ENCODE measurements at regions not wholly inside any gene's neighbourhood (a gene's known extent, or its start where the extent isn't known, plus 50 kb on each side); places are given as distances from the start of the nearest gene placed in this dataset.

DNA sequence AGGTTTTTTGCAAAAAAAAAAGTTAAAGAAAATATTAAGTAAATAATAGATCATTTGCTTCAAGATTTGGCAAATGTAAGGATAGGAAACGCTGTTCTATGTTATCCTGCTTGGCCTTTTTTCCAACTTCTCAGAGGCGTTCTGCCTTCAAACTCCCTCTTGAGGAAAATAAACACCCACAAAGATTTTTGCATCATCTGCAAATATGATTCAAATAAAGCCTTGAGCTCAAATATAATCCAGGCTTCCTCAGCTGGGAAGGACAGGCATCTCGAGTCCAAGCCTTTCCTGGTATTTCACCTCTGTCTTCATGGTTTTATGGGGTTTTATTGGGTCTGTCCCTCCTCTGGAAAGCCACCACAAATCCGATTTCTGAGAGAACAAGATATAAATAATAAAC lies 67.7 kb upstream of the PTPN1 start:
- Histone ChIP-seq H3K4me1 (ENCODE audit: control insufficient read depth in 2 of 2, insufficient read depth in 1 of 2, low read depth in 1 of 2, low read length in 2 of 2) (no peaks in the 10 kb centered on the region), H3K27ac (replicated peaks; ENCODE audit: low read length) (no peak overlapping the region), H3K4me2 (ENCODE audit: insufficient read depth, low read length, poor library complexity, severe bottlenecking) (no peak overlapping the region), H3K79me1 (ENCODE audit: low read depth, low read length) (no peaks in the 10 kb centered on the region), H3K36me3 (replicated peaks in 1 of 2; ENCODE audit: control insufficient read depth in 2 of 2, insufficient read depth in 2 of 2, low read length in 2 of 2) (no peaks in the 10 kb centered on the region), H3K9ac (ENCODE audit: low read depth, low read length, poor library complexity) (no peak overlapping the region), H2BK15ac (ENCODE audit: low read length) (no peak overlapping the region), H3K4me3 (ENCODE audit: low read length in 2 of 2) (no peak overlapping the region), H2BK120ac (ENCODE audit: low read depth, low read length) (no peak overlapping the region), H3K18ac (ENCODE audit: low read length) (no peak overlapping the region), H3K27me3 (ENCODE audit: control insufficient read depth in 3 of 3, insufficient read depth in 3 of 3, low read depth in 1 of 3, low read length in 3 of 3) (peaks cover 0 to 6% (median 0%) of the 10 kb centered on the region in 3 experiments), H3K14ac (ENCODE audit: low read length) (no peak overlapping the region), H2BK12ac (ENCODE audit: low read length) (no peak overlapping the region), H4K8ac (ENCODE audit: low read depth, low read length) (no peak overlapping the region), H3K9me3 (replicated peaks in 1 of 2; ENCODE audit: control insufficient read depth in 2 of 2, insufficient read depth in 1 of 2, low read depth in 1 of 2, low read length in 2 of 2) (peaks cover 0 to under 1% of the 10 kb centered on the region in 2 donors), H2BK5ac (ENCODE audit: low read length) (no peak overlapping the region), H2AFZ (ENCODE audit: low read length) (no peak overlapping the region), H3K4ac (ENCODE audit: low read length) (no peak overlapping the region), H2AK5ac (ENCODE audit: low read depth, low read length) (no peak overlapping the region), H4K91ac (ENCODE audit: low read depth, low read length, poor library complexity) (no peak overlapping the region), H3K23ac (ENCODE audit: low read depth, low read length, poor library complexity) (no peak overlapping the region)
- no CpG with 5 or more reads among the region's 4 CpGs for WGBS, 2 donors (ENCODE audit: extremely low coverage in 2 of 2, insufficient read length in 2 of 2, insufficient replicate concordance in 1 of 2)
- no peak for DNase-seq (ENCODE audit: low spot score)

DNA sequence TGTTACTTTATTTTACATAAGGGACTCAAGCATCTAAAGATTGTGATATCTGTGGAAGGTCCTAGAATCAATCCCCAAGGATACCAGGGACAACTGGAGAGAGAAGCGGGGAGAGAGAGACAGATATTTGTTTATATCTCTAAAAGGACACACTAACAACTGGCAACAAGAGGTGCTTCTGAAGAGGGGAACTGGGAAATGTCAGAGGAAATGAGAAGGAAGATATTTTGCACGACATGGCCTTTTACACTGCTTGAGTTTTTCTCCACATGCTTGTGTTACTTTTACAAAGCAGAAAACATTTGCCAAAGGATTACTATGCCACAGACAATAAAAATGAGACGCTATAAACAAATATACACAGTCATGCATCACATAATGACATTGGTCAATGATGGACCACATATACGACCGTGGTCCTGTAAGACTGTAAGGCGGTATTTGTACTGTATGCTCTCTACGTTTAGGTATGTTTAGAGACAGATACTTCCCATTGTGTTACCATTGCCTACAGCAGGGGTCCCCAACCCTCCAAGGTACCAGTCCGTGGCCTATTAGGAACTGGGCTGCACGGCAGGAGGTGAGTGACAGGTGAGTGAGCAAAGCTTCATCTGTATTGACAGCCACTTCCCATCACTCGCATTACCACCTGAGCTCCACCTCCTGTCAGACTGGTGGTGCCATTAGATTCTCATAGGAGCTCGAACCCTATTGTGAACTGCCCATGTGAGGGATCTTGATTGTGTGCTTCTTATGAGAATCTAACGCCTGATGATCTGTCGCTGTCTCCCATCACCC lies 64.6 kb upstream of the PTPN1 start:
- Histone ChIP-seq H2BK12ac (ENCODE audit: low read length) (no peak overlapping the region), H2BK120ac (ENCODE audit: low read depth, low read length) (no peak overlapping the region), H2BK15ac (ENCODE audit: low read length) (no peak overlapping the region), H3K14ac (ENCODE audit: low read length) (no peak overlapping the region), H3K23ac (ENCODE audit: low read depth, low read length, poor library complexity) (no peak overlapping the region), H3K9me3 (replicated peaks in 1 of 2; ENCODE audit: control insufficient read depth in 2 of 2, insufficient read depth in 1 of 2, low read depth in 1 of 2, low read length in 2 of 2) (peaks cover 0 to 3% of the 10 kb centered on the region in 2 donors), H2AFZ (ENCODE audit: low read length) (no peak overlapping the region), H4K91ac (ENCODE audit: low read depth, low read length, poor library complexity) (no peak overlapping the region), H4K8ac (ENCODE audit: low read depth, low read length) (no peak overlapping the region), H3K27ac (replicated peaks; ENCODE audit: low read length) (no peak overlapping the region), H3K9ac (ENCODE audit: low read depth, low read length, poor library complexity) (no peak overlapping the region), H3K18ac (ENCODE audit: low read length) (no peak overlapping the region), H2BK5ac (ENCODE audit: low read length) (no peak overlapping the region), H3K27me3 (ENCODE audit: control insufficient read depth in 3 of 3, insufficient read depth in 3 of 3, low read depth in 1 of 3, low read length in 3 of 3) (peaks cover 0 to 3% (median 0%) of the 10 kb centered on the region in 3 experiments), H3K4me2 (ENCODE audit: insufficient read depth, low read length, poor library complexity, severe bottlenecking) (no peak overlapping the region), H3K4me1 (ENCODE audit: control insufficient read depth in 2 of 2, insufficient read depth in 1 of 2, low read depth in 1 of 2, low read length in 2 of 2) (no peaks in the 10 kb centered on the region), H3K4ac (ENCODE audit: low read length) (no peak overlapping the region), H3K79me1 (ENCODE audit: low read depth, low read length) (no peaks in the 10 kb centered on the region), H3K4me3 (ENCODE audit: low read length in 2 of 2) (no peak overlapping the region), H3K36me3 (replicated peaks in 1 of 2; ENCODE audit: control insufficient read depth in 2 of 2, insufficient read depth in 2 of 2, low read length in 2 of 2) (no peaks in the 10 kb centered on the region), H2AK5ac (ENCODE audit: low read depth, low read length) (no peak overlapping the region)
- DNase-seq (ENCODE audit: low spot score), result no peak
- no CpG with 5 or more reads among the region's 13 CpGs for WGBS, 2 donors (ENCODE audit: extremely low coverage in 2 of 2, insufficient read length in 2 of 2, insufficient replicate concordance in 1 of 2)

DNA sequence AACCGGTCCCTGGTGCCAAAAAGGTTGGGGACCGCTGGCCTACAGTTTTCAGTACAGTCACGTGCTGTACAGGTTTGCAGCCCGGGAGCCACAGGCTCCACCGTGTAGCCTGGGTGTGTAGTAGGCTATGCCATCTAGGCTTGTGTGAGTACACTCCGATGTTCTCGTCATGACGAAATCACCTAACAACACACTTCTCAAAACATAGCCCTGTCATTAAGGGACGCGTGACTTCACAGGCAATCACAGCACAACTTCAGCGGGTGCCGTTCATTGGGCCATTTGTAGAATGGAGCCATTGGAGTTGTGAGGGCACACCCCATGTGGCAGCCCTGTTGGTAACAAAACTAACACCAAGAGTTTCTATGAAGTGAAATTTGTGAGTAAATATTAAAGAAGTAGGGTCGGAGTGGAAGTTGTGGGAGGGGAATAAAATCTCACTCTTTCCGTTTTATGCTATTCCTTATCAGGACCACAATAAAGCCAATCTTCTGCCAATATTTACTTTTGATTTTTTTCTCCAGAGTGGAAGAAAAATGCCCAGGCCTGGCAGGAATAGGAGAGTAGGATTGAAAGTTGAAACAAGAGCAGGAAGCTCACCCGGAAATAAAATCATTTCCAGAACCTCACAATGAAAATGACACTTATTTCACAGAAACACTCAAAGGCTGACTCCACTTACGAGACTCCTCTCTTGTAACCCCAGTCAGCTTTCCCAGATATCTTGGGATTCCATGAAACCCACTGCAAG lies 63.7 kb upstream of the PTPN1 start:
- Histone ChIP-seq H4K8ac (ENCODE audit: low read depth, low read length) (no peak overlapping the region), H3K9ac (ENCODE audit: low read depth, low read length, poor library complexity) (no peak overlapping the region), H3K4me2 (ENCODE audit: insufficient read depth, low read length, poor library complexity, severe bottlenecking) (no peak overlapping the region), H2BK15ac (ENCODE audit: low read length) (no peak overlapping the region), H3K27ac (replicated peaks; ENCODE audit: low read length) (no peak overlapping the region), H2AK5ac (ENCODE audit: low read depth, low read length) (no peak overlapping the region), H3K4me1 (ENCODE audit: control insufficient read depth in 2 of 2, insufficient read depth in 1 of 2, low read depth in 1 of 2, low read length in 2 of 2) (peaks cover 0 to 6% of the 10 kb centered on the region in 2 donors), H3K18ac (ENCODE audit: low read length) (no peak overlapping the region), H4K91ac (ENCODE audit: low read depth, low read length, poor library complexity) (no peak overlapping the region), H2BK5ac (ENCODE audit: low read length) (no peak overlapping the region), H3K4ac (ENCODE audit: low read length) (no peak overlapping the region), H3K23ac (ENCODE audit: low read depth, low read length, poor library complexity) (no peak overlapping the region), H3K4me3 (ENCODE audit: low read length in 2 of 2) (no peak overlapping the region), H2BK12ac (ENCODE audit: low read length) (no peak overlapping the region), H2AFZ (ENCODE audit: low read length) (no peak overlapping the region), H3K27me3 (ENCODE audit: control insufficient read depth in 3 of 3, insufficient read depth in 3 of 3, low read depth in 1 of 3, low read length in 3 of 3) (peaks cover 0 to 10% (median 0%) of the 10 kb centered on the region in 3 experiments), H3K36me3 (replicated peaks in 1 of 2; ENCODE audit: control insufficient read depth in 2 of 2, insufficient read depth in 2 of 2, low read length in 2 of 2) (no peaks in the 10 kb centered on the region), H2BK120ac (ENCODE audit: low read depth, low read length) (no peak overlapping the region), H3K79me1 (ENCODE audit: low read depth, low read length) (no peaks in the 10 kb centered on the region), H3K14ac (ENCODE audit: low read length) (no peak overlapping the region), H3K9me3 (replicated peaks in 1 of 2; ENCODE audit: control insufficient read depth in 2 of 2, insufficient read depth in 1 of 2, low read depth in 1 of 2, low read length in 2 of 2) (peaks cover 0 to 3% of the 10 kb centered on the region in 2 donors)
- no peak for DNase-seq (ENCODE audit: low spot score)
- WGBS, 2 donors (ENCODE audit: extremely low coverage in 2 of 2, insufficient read length in 2 of 2, insufficient replicate concordance in 1 of 2), result no CpG with 5 or more reads among the region's 16 CpGs

DNA sequence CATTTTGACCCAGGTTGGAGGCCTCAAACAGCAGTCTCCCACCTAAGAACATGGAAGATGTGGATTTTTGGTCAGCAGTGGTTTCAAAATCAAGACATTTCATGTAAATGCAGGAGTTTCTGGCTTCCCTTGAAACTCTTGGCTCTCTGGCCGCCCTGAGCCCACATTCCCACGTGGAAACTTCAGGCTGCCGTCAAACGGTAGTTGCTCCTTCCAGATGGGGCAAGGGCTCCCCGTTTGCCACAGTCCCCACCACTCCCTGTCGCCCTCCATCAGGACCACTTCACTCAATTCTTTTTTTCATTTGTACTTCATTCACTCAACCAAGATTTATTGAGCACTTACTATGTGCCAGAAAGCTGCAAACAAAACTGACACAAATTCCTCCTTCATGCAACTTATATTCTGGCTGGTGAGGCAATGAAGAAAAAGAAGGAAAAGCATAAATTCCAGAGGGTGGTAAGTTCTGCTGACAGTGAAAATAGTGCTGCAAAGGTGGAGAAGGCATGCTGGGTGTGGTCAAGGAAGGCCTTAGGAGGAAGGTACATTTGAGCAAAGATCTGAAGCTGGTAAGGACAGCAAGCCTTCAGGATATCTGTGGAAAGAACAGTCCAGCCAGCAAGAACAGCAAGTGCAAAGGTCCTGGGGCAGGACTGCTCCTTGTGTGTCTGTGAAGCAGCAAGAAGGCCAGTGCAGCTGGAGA lies 62.9 kb upstream of the PTPN1 start:
- H4K8ac ChIP-seq (ENCODE audit: low read depth, low read length), result no peak overlapping the region
- no peak overlapping the region for H3K9ac ChIP-seq (ENCODE audit: low read depth, low read length, poor library complexity)
- H3K4ac ChIP-seq (ENCODE audit: low read length), result no peak overlapping the region
- H3K4me1 ChIP-seq (ENCODE audit: control insufficient read depth in 2 of 2, insufficient read depth in 1 of 2, low read depth in 1 of 2, low read length in 2 of 2), result peaks cover 0 to 6% of the 10 kb centered on the region in 2 donors
- H2AFZ ChIP-seq (ENCODE audit: low read length), result no peak overlapping the region
- H3K79me1 ChIP-seq (ENCODE audit: low read depth, low read length), result no peaks in the 10 kb centered on the region
- no peak overlapping the region for H3K4me2 ChIP-seq (ENCODE audit: insufficient read depth, low read length, poor library complexity, severe bottlenecking)
- H4K91ac ChIP-seq (ENCODE audit: low read depth, low read length, poor library complexity), result no peak overlapping the region
- no CpG with 5 or more reads among the region's 6 CpGs for whole genome bisulfite sequencing, 2 donors (ENCODE audit: extremely low coverage in 2 of 2, insufficient read length in 2 of 2, insufficient replicate concordance in 1 of 2)
- no peak for DNase-seq (ENCODE audit: low spot score)
- H3K18ac ChIP-seq (ENCODE audit: low read length), result no peak overlapping the region
- no peak overlapping the region for H2BK120ac ChIP-seq (ENCODE audit: low read depth, low read length)
- peaks cover 0 to 13% (median 0%) of the 10 kb centered on the region in 3 experiments for H3K27me3 ChIP-seq (ENCODE audit: control insufficient read depth in 3 of 3, insufficient read depth in 3 of 3, low read depth in 1 of 3, low read length in 3 of 3)
- H2BK5ac ChIP-seq (ENCODE audit: low read length), result no peak overlapping the region
- peaks cover 0 to 3% of the 10 kb centered on the region in 2 donors for H3K9me3 ChIP-seq (replicated peaks in 1 of 2; ENCODE audit: control insufficient read depth in 2 of 2, insufficient read depth in 1 of 2, low read depth in 1 of 2, low read length in 2 of 2)
- no peaks in the 10 kb centered on the region for H3K36me3 ChIP-seq (replicated peaks in 1 of 2; ENCODE audit: control insufficient read depth in 2 of 2, insufficient read depth in 2 of 2, low read length in 2 of 2)
- no peak overlapping the region for H2BK15ac ChIP-seq (ENCODE audit: low read length)
- no peak overlapping the region for H2BK12ac ChIP-seq (ENCODE audit: low read length)
- H2AK5ac ChIP-seq (ENCODE audit: low read depth, low read length), result no peak overlapping the region
- H3K27ac ChIP-seq (replicated peaks; ENCODE audit: low read length), result no peak overlapping the region
- no peak overlapping the region for H3K4me3 ChIP-seq (ENCODE audit: low read length in 2 of 2)
- H3K14ac ChIP-seq (ENCODE audit: low read length), result no peak overlapping the region
- H3K23ac ChIP-seq (ENCODE audit: low read depth, low read length, poor library complexity), result no peak overlapping the region

Measured in neuronal stem cell (in vitro differentiated cells).